ENCODE measurements at regions not wholly inside any gene's neighbourhood (a gene's known extent, or its start where the extent isn't known, plus 50 kb on each side); places are given as distances from the start of the nearest gene placed in this dataset.
"Not testable (repeated sequence)": the region's sequence is repeated elsewhere in the genome, so short reads cannot be mapped to it uniquely, and the experiment has no call there.

DNA sequence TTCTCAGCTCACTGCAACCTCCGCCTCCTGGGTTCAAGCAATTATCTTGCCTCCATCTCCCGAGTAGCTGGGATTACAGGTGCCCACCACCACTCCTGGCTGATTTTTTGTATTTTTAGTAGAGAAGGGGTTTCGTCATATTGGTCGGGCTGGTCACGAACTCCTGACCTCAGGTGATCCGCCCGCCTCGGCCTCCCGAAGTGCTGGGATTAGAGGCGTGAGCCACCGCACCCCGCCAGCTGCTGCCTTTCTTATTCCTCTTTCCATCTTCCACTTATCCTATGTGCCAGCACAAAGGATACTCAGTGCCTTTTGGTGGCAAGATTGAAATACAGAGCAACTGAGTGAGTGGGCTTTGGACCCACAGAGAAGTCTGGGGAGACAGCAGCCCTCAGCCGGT is 97.6 kb upstream of the HES1 start:
- not testable (repeated sequence) for TF ChIP-seq POLR2A (IDR thresholded peaks at IDR 0.05); CTCF (IDR thresholded peaks at IDR 0.05 in 8 of 11, conservative IDR thresholded peaks at IDR 0.05 in 3 of 11)
